Duodenal mucosa (tissue), 2 donors: ENCODE measurements at regions not wholly inside any gene's neighbourhood (a gene's known extent, or its start where the extent isn't known, plus 50 kb on each side); places are given as distances from the start of the nearest gene placed in this dataset.

ENCODE experiments used
- H3K27ac ChIP-seq: one replicate; pipeline ENCODE4 v1.7.0; 2013; ENCODE audit warnings: low read depth, low read length
- H3K27me3 ChIP-seq, 2 donors: one replicate each; pipeline ENCODE4 v1.7.0; 2013; ENCODE audit warnings: low read length in 2 of 2, control low read depth in 1 of 2; ENCODE audit not compliant: insufficient read depth in 2 of 2, control insufficient read depth in 1 of 2
- H3K36me3 ChIP-seq, 2 donors: one replicate each; pipeline ENCODE4 v1.7.0; 2013; ENCODE audit warnings: low read length in 2 of 2, control low read depth in 1 of 2; ENCODE audit not compliant: insufficient read depth in 2 of 2, control insufficient read depth in 1 of 2
- H3K4me1 ChIP-seq, 2 donors: one replicate each; pipeline ENCODE4 v1.7.0; 2013; ENCODE audit warnings: low read length in 2 of 2, control low read depth in 1 of 2; ENCODE audit not compliant: insufficient read depth in 2 of 2, control insufficient read depth in 1 of 2
- H3K4me3 ChIP-seq, 2 donors: one replicate each; pipeline ENCODE4 v1.7.0; 2013; ENCODE audit warnings: low read length in 2 of 2, low read depth in 1 of 2
- H3K9ac ChIP-seq, 2 donors: one replicate each; pipeline ENCODE4 v1.7.0; 2013; ENCODE audit warnings: low read length in 2 of 2, low read depth in 1 of 2
- H3K9me3 ChIP-seq, 2 donors: one replicate each; pipeline ENCODE4 v1.7.0; 2013; ENCODE audit warnings: low read length in 2 of 2, control low read depth in 1 of 2; ENCODE audit not compliant: control insufficient read depth in 1 of 2

DNA sequence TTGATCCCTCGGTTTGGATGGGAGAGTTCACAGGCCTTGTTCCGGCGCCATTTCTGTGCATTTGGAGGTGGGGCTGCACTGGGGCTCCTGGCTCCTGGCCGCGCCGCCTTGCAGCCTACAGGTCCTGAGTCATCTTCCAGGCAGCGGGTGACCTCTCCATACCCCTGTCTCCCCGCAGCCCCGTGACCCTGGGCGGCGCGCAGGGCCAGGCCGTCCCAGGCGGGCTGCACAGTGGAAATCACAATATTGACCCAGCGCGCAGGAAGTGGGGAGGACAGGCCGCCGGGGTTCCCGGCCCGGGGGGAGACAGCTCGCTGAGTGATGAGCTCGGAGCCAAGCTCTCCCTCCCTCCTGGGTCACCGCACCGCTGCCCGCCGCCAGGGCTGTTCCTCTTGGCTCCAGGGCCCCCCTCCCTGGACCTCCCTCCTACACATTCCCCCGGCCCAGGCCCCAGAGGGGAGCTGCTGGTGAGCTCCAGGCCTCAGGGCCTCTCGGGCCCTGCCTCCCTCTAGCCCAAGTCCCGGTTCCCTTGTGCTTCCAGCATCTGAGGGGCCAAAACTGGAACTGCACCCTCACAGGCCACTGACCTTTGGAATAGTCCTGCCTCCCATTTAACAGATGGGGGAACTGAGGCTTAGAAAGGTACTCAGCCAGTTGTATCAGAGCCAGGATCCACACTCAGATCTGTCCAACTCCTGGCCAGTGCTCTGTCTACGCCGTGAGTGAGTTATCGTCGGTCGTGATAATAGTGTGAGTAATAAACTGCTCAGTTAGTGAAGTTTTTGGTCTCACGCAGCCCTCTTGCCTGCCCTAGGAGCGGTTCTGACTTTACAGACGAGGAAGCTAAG, 142.9 kb upstream of the WNT4 start:
- no peaks in the 10 kb centered on the region for H3K36me3 ChIP-seq
- H3K4me1 ChIP-seq, result no peaks in the 10 kb centered on the region
- no peak overlapping the region for H3K9ac ChIP-seq
- no peaks in the 10 kb centered on the region for H3K27me3 ChIP-seq
- no peak overlapping the region for H3K27ac ChIP-seq
- H3K4me3 ChIP-seq, result no peak overlapping the region
- no peaks in the 10 kb centered on the region for H3K9me3 ChIP-seq

GRCh38 chr1:22286491-22286890, 143.6 kb upstream of the WNT4 start:
- no peaks in the 10 kb centered on the region for H3K9me3 ChIP-seq
- no peak overlapping the region for H3K4me3 ChIP-seq
- H3K36me3 ChIP-seq, result no peaks in the 10 kb centered on the region
- no peak overlapping the region for H3K9ac ChIP-seq
- peaks cover 0 to under 1% of the 10 kb centered on the region in 2 donors for H3K4me1 ChIP-seq
- H3K27ac ChIP-seq, result no peak overlapping the region
- no peaks in the 10 kb centered on the region for H3K27me3 ChIP-seq

GRCh38 chr1:22287273-22287672, 144.4 kb upstream of the WNT4 start:
- H3K4me1 ChIP-seq, result peaks cover 0 to 7% of the 10 kb centered on the region in 2 donors
- no peaks in the 10 kb centered on the region for H3K9me3 ChIP-seq
- no peak overlapping the region for H3K27ac ChIP-seq
- H3K9ac ChIP-seq, result no peak overlapping the region
- H3K36me3 ChIP-seq, result no peaks in the 10 kb centered on the region
- no peaks in the 10 kb centered on the region for H3K27me3 ChIP-seq
- H3K4me3 ChIP-seq, result no peak overlapping the region

- H3K4me1 ChIP-seq, result peaks cover 0 to 7% of the 10 kb centered on the region in 2 donors
- H3K9ac ChIP-seq, result no peak overlapping the region
- H3K4me3 ChIP-seq, result no peak overlapping the region
- H3K27me3 ChIP-seq, result no peaks in the 10 kb centered on the region
- H3K9me3 ChIP-seq, result no peaks in the 10 kb centered on the region
- no peak overlapping the region for H3K27ac ChIP-seq
- no peaks in the 10 kb centered on the region for H3K36me3 ChIP-seq
Measured at GRCh38 chr1:22287946-22288520, 145.1 kb upstream of the WNT4 start.

- Histone ChIP-seq H3K9me3 (no peaks in the 10 kb centered on the region), H3K27ac (no peak overlapping the region), H3K27me3 (no peaks in the 10 kb centered on the region), H3K36me3 (no peaks in the 10 kb centered on the region), H3K4me3 (no peak overlapping the region), H3K4me1 (peaks cover 0 to 7% of the 10 kb centered on the region in 2 donors), H3K9ac (no peak overlapping the region)
Measured at GRCh38 chr1:22288593-22289241, 145.8 kb upstream of the WNT4 start.

- Histone ChIP-seq H3K27ac (no peak overlapping the region), H3K36me3 (no peaks in the 10 kb centered on the region), H3K9me3 (no peaks in the 10 kb centered on the region), H3K4me1 (peaks cover 0 to 7% of the 10 kb centered on the region in 2 donors), H3K9ac (no peak overlapping the region), H3K27me3 (no peaks in the 10 kb centered on the region), H3K4me3 (no peak overlapping the region)
Measured at GRCh38 chr1:22289307-22289995, 146.6 kb upstream of the WNT4 start.

- Histone ChIP-seq H3K27me3 (no peaks in the 10 kb centered on the region), H3K4me3 (no peak overlapping the region), H3K9ac (no peak overlapping the region), H3K27ac (no peak overlapping the region), H3K36me3 (no peaks in the 10 kb centered on the region), H3K9me3 (no peaks in the 10 kb centered on the region), H3K4me1 (peaks cover 0 to 7% of the 10 kb centered on the region in 2 donors)
Measured at GRCh38 chr1:22290157-22290556, 147.3 kb upstream of the WNT4 start.

DNA sequence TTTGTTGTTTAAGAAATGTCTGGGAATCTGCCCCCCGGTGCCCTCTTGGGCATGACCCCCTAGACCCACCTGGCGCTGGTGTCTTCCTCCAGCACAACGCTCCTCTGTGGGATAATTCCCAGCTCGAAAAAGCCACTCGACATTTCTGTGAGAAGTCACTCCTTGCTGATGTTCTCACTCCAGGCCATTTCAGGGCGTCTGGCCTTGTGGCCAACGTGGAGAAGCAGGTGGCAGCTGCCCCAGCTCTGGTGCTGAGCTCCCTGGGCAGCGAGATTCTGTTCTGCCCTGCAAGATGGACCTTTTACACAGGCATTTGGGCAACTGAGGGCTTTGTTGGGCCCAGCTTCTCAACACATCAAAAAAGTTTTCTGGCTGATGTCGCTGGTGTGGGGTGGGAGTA, 147.7 kb upstream of the WNT4 start:
- no peaks in the 10 kb centered on the region for H3K36me3 ChIP-seq
- no peak overlapping the region for H3K27ac ChIP-seq
- H3K27me3 ChIP-seq, result no peaks in the 10 kb centered on the region
- H3K9me3 ChIP-seq, result no peaks in the 10 kb centered on the region
- H3K4me3 ChIP-seq, result no peak overlapping the region
- H3K9ac ChIP-seq, result no peak overlapping the region
- H3K4me1 ChIP-seq, result peaks cover 0 to 7% of the 10 kb centered on the region in 2 donors

GRCh38 chr1:22291057-22291456, 148.2 kb upstream of the WNT4 start:
- Histone ChIP-seq H3K27me3 (no peaks in the 10 kb centered on the region), H3K36me3 (no peaks in the 10 kb centered on the region), H3K4me1 (peaks cover 0 to 7% of the 10 kb centered on the region in 2 donors), H3K9ac (no peak overlapping the region), H3K27ac (no peak overlapping the region), H3K9me3 (no peaks in the 10 kb centered on the region), H3K4me3 (no peak overlapping the region)

- peaks cover 0 to 7% of the 10 kb centered on the region in 2 donors for H3K4me1 ChIP-seq
- no peak overlapping the region for H3K27ac ChIP-seq
- H3K27me3 ChIP-seq, result no peaks in the 10 kb centered on the region
Measured at GRCh38 chr1:22291494-22291893, 148.6 kb upstream of the WNT4 start.

More at GRCh38 chr1:22291494-22291893, 148.6 kb upstream of the WNT4 start:
- Histone ChIP-seq H3K36me3 (no peaks in the 10 kb centered on the region), H3K9me3 (no peaks in the 10 kb centered on the region), H3K9ac (no peak overlapping the region), H3K4me3 (no peak overlapping the region)
